Activated naive CD8-positive, alpha-beta T cell treated with anti-CD3 and anti-CD28 coated beads, Interleukin-2, amount 10 ng/mL, durations not matched to agents 7 days and 5 days (primary cell): ENCODE measurements at regions not wholly inside any gene's neighbourhood (a gene's known extent, or its start where the extent isn't known, plus 50 kb on each side); places are given as distances from the start of the nearest gene placed in this dataset.

Source experiments
- ATAC-seq: fragments of 150-1000 bp; cut with Tn5 transposase; one replicate; pipeline ENCODE4 v1.10.0; 2021; ENCODE audit warnings: low read depth, moderate library complexity
- POLR2A ChIA-PET: fragments of 350-600 bp; sonication (Branson Sonifier 250); formaldehyde crosslinking; loops from one replicate; lab custom pipeline; 2021; ENCODE audit warnings: antibody characterized with exemption; lab: Charles Lee
- DNase-seq: peaks from one replicate; pipeline ENCODE4 v3.0.0; 2021
- H3K27ac Mint-ChIP-seq: one replicate; pipeline ENCODE4 v1.8.0; 2022; ENCODE audit warnings: mild to moderate bottlenecking, mixed read lengths
- H3K27me3 Mint-ChIP-seq: one replicate; pipeline ENCODE4 v1.8.0; 2022; ENCODE audit warnings: mild to moderate bottlenecking, moderate library complexity, mixed read lengths
- H3K36me3 Mint-ChIP-seq: one replicate; pipeline ENCODE4 v1.8.0; 2021; ENCODE audit warnings: mild to moderate bottlenecking, mixed read lengths
- H3K4me1 Mint-ChIP-seq: one replicate; pipeline ENCODE4 v1.8.0; 2021; ENCODE audit warnings: mixed read lengths
- H3K4me3 Mint-ChIP-seq: one replicate; pipeline ENCODE4 v1.8.0; 2022; ENCODE audit warnings: mild to moderate bottlenecking, moderate library complexity, mixed read lengths
- H3K9me3 Mint-ChIP-seq: one replicate; pipeline ENCODE4 v1.8.0; 2021; ENCODE audit warnings: mixed read lengths

GRCh38 chr2:144146876-144147275 is 373.0 kb downstream of the ZEB2 start:
- Mint-ChIP-seq H3K36me3 (peaks cover 15% of the 10 kb centered on the region), H3K27ac (no peak overlapping the region), H3K4me1 (no peaks in the 10 kb centered on the region), H3K9me3 (peaks cover 2% of the 10 kb centered on the region), H3K4me3 (no peak overlapping the region), H3K27me3 (no peaks in the 10 kb centered on the region)
- DNase-seq (no peak), ATAC-seq (no peak)
- POLR2A ChIA-PET: no interaction called here

- H3K27ac Mint-ChIP-seq: no peak overlapping the region
- no peaks in the 10 kb centered on the region for H3K4me1 Mint-ChIP-seq
- POLR2A ChIA-PET: no interaction called here
- no peak for ATAC-seq
- H3K36me3 Mint-ChIP-seq: peaks cover 18% of the 10 kb centered on the region
- no peaks in the 10 kb centered on the region for H3K27me3 Mint-ChIP-seq
- DNase-seq: no peak
- no peak overlapping the region for H3K4me3 Mint-ChIP-seq
- H3K9me3 Mint-ChIP-seq: peaks cover 2% of the 10 kb centered on the region
Observed at GRCh38 chr2:144146076-144146475, 373.8 kb downstream of the ZEB2 start.

- no peaks in the 10 kb centered on the region for H3K27me3 Mint-ChIP-seq
- no peak for DNase-seq
- no peak for ATAC-seq
- H3K36me3 Mint-ChIP-seq: peaks cover 16% of the 10 kb centered on the region
- no peaks in the 10 kb centered on the region for H3K4me1 Mint-ChIP-seq
- POLR2A ChIA-PET: no interaction called here
- peaks cover 2% of the 10 kb centered on the region for H3K9me3 Mint-ChIP-seq
- no peak overlapping the region for H3K27ac Mint-ChIP-seq
- no peak overlapping the region for H3K4me3 Mint-ChIP-seq
Observed at GRCh38 chr2:144143294-144144151, 376.4 kb downstream of the ZEB2 start.

- Mint-ChIP-seq H3K9me3 (peaks cover 2% of the 10 kb centered on the region), H3K27me3 (no peaks in the 10 kb centered on the region), H3K27ac (no peak overlapping the region), H3K36me3 (peaks cover 18% of the 10 kb centered on the region), H3K4me1 (no peaks in the 10 kb centered on the region), H3K4me3 (no peak overlapping the region)
- DNase-seq (no peak), ATAC-seq (no peak)
- POLR2A ChIA-PET: no interaction called here
Observed at GRCh38 chr2:144140891-144141290, 379.0 kb downstream of the ZEB2 start.

GRCh38 chr2:144137705-144138428 is 382.1 kb downstream of the ZEB2 start:
- Mint-ChIP-seq H3K27ac (no peak overlapping the region), H3K9me3 (no peaks in the 10 kb centered on the region), H3K36me3 (peaks cover 8% of the 10 kb centered on the region), H3K4me1 (no peaks in the 10 kb centered on the region), H3K4me3 (no peak overlapping the region), H3K27me3 (no peaks in the 10 kb centered on the region)
- ATAC-seq (no peak), DNase-seq (no peak)
- POLR2A ChIA-PET: no interaction called here

GRCh38 chr2:144137272-144137671 is 382.6 kb downstream of the ZEB2 start:
- no peaks in the 10 kb centered on the region for H3K27me3 Mint-ChIP-seq
- ATAC-seq: no peak
- H3K36me3 Mint-ChIP-seq: peaks cover 7% of the 10 kb centered on the region
- H3K27ac Mint-ChIP-seq: no peak overlapping the region
- H3K4me1 Mint-ChIP-seq: no peaks in the 10 kb centered on the region
- no peak for DNase-seq
- POLR2A ChIA-PET: no interaction called here
- H3K4me3 Mint-ChIP-seq: no peak overlapping the region
- no peaks in the 10 kb centered on the region for H3K9me3 Mint-ChIP-seq

GRCh38 chr2:144136297-144137010 is 383.5 kb downstream of the ZEB2 start:
- Mint-ChIP-seq H3K27ac (no peak overlapping the region), H3K36me3 (peaks cover 6% of the 10 kb centered on the region), H3K4me1 (no peaks in the 10 kb centered on the region), H3K27me3 (no peaks in the 10 kb centered on the region), H3K9me3 (no peaks in the 10 kb centered on the region), H3K4me3 (no peak overlapping the region)
- ATAC-seq (no peak), DNase-seq (no peak)
- POLR2A ChIA-PET: no interaction called here

- no peak overlapping the region for H3K4me3 Mint-ChIP-seq
- POLR2A ChIA-PET: no interaction called here
- H3K27ac Mint-ChIP-seq: no peak overlapping the region
- no peaks in the 10 kb centered on the region for H3K27me3 Mint-ChIP-seq
- ATAC-seq (no peak), DNase-seq (no peak)
- no peaks in the 10 kb centered on the region for H3K4me1 Mint-ChIP-seq
- no peaks in the 10 kb centered on the region for H3K9me3 Mint-ChIP-seq
- H3K36me3 Mint-ChIP-seq: peaks cover 3% of the 10 kb centered on the region
Observed at GRCh38 chr2:144133936-144134665, 385.8 kb downstream of the ZEB2 start.

- POLR2A ChIA-PET: no interaction called here
- H3K27me3 Mint-ChIP-seq: no peaks in the 10 kb centered on the region
- ATAC-seq (no peak), DNase-seq (no peak)
- H3K27ac Mint-ChIP-seq: no peak overlapping the region
- H3K36me3 Mint-ChIP-seq: peaks cover 4% of the 10 kb centered on the region
- H3K4me1 Mint-ChIP-seq: no peaks in the 10 kb centered on the region
- H3K9me3 Mint-ChIP-seq: peaks cover 2% of the 10 kb centered on the region
- H3K4me3 Mint-ChIP-seq: no peak overlapping the region
Observed at GRCh38 chr2:144132357-144132756, 387.6 kb downstream of the ZEB2 start.

GRCh38 chr2:144131042-144131441 is 388.9 kb downstream of the ZEB2 start:
- Mint-ChIP-seq H3K27ac (no peak overlapping the region), H3K27me3 (no peaks in the 10 kb centered on the region), H3K4me3 (no peak overlapping the region), H3K4me1 (no peaks in the 10 kb centered on the region), H3K36me3 (peaks cover 4% of the 10 kb centered on the region), H3K9me3 (peaks cover 2% of the 10 kb centered on the region)
- DNase-seq (no peak), ATAC-seq (no peak)
- POLR2A ChIA-PET: no interaction called here

GRCh38 chr2:144130551-144130950 is 389.4 kb downstream of the ZEB2 start:
- peaks cover 3% of the 10 kb centered on the region for H3K9me3 Mint-ChIP-seq
- H3K27ac Mint-ChIP-seq: no peak overlapping the region
- H3K36me3 Mint-ChIP-seq: peaks cover 5% of the 10 kb centered on the region
- H3K4me3 Mint-ChIP-seq: no peak overlapping the region
- POLR2A ChIA-PET: no interaction called here
- no peak for ATAC-seq
- no peaks in the 10 kb centered on the region for H3K4me1 Mint-ChIP-seq
- no peaks in the 10 kb centered on the region for H3K27me3 Mint-ChIP-seq
- DNase-seq: no peak

- H3K4me3 Mint-ChIP-seq: no peak overlapping the region
- H3K9me3 Mint-ChIP-seq: peaks cover 7% of the 10 kb centered on the region
- ATAC-seq (no peak), DNase-seq (no peak)
- H3K27me3 Mint-ChIP-seq: no peaks in the 10 kb centered on the region
- POLR2A ChIA-PET: no interaction called here
- no peak overlapping the region for H3K27ac Mint-ChIP-seq
- H3K36me3 Mint-ChIP-seq: peaks cover 7% of the 10 kb centered on the region
- H3K4me1 Mint-ChIP-seq: no peaks in the 10 kb centered on the region
Observed at GRCh38 chr2:144128130-144128746, 391.7 kb downstream of the ZEB2 start.

- no peak for DNase-seq
- Mint-ChIP-seq H3K27ac (no peak overlapping the region), H3K36me3 (peaks cover 7% of the 10 kb centered on the region), H3K9me3 (peaks cover 7% of the 10 kb centered on the region), H3K27me3 (no peaks in the 10 kb centered on the region), H3K4me1 (no peaks in the 10 kb centered on the region), H3K4me3 (no peak overlapping the region)
- POLR2A ChIA-PET: no interaction called here
- ATAC-seq: no peak
Observed at GRCh38 chr2:144127693-144128092, 392.2 kb downstream of the ZEB2 start.
